Endothelial cell of hepatic sinusoid (primary cell): ENCODE measurements at regions not wholly inside any gene's neighbourhood (a gene's known extent, or its start where the extent isn't known, plus 50 kb on each side); places are given as distances from the start of the nearest gene placed in this dataset.

Experiments
- in situ Hi-C: cut with HindIII; loops from 2 replicates; pipeline ENCODE4 v1.10.0; 2017; ENCODE audit warnings: low sequenced_read_pairs

- in situ Hi-C loops: no loop called here
These were observed 279.3 kb downstream of the BMP7 start for GRCh38 chr20:56986931-56987720.

- in situ Hi-C loops: no loop called here
These were observed 278.5 kb downstream of the BMP7 start for GRCh38 chr20:56987986-56988385.

- in situ Hi-C loops: no loop called here
These were observed 278.0 kb downstream of the BMP7 start for GRCh38 chr20:56988446-56988845.

GRCh38 chr20:56989516-56989915 lies 276.9 kb downstream of the BMP7 start:
- in situ Hi-C loops: no loop called here

GRCh38 chr20:56993020-56993559 lies 273.4 kb downstream of the BMP7 start:
- in situ Hi-C loops: no loop called here

- in situ Hi-C loops: no loop called here
These were observed 272.4 kb downstream of the BMP7 start for GRCh38 chr20:56994006-56994405.

GRCh38 chr20:56995149-56995548 lies 271.3 kb downstream of the BMP7 start:
- in situ Hi-C loops: loop anchor here (5.0 kb wide), 1 partner anchor 53 kb away; no protein-coding TSS in a partner anchor

GRCh38 chr20:56995635-56996075 lies 270.8 kb downstream of the BMP7 start:
- in situ Hi-C loops: loop anchor here (5.0 kb wide), 1 partner anchor 53 kb away; no protein-coding TSS in a partner anchor

- in situ Hi-C loops: loop anchor here (5.0 kb wide), 1 partner anchor 54 kb away; no protein-coding TSS in a partner anchor
These were observed 269.9 kb downstream of the BMP7 start for GRCh38 chr20:56996533-56996932.

GRCh38 chr20:56998438-56998837 lies 268.0 kb downstream of the BMP7 start:
- in situ Hi-C loops: loop anchor here (5.0 kb wide), 1 partner anchor 56 kb away; no protein-coding TSS in a partner anchor

GRCh38 chr20:57000441-57000968 lies 265.9 kb downstream of the BMP7 start:
- in situ Hi-C loops: no loop called here

GRCh38 chr20:57001126-57001767 lies 265.2 kb downstream of the BMP7 start:
- in situ Hi-C loops: no loop called here

- in situ Hi-C loops: no loop called here
These were observed 264.3 kb downstream of the BMP7 start for GRCh38 chr20:57002066-57002570.

- in situ Hi-C loops: no loop called here
These were observed 263.4 kb downstream of the BMP7 start for GRCh38 chr20:57003012-57003411.

GRCh38 chr20:57004416-57004815 lies 262.0 kb downstream of the BMP7 start:
- in situ Hi-C loops: no loop called here

- in situ Hi-C loops: no loop called here
These were observed 261.2 kb downstream of the BMP7 start for GRCh38 chr20:57004951-57005933.

- in situ Hi-C loops: no loop called here
These were observed 259.9 kb downstream of the BMP7 start for GRCh38 chr20:57006411-57007170.

- in situ Hi-C loops: no loop called here
These were observed 259.3 kb downstream of the BMP7 start for GRCh38 chr20:57007171-57007540.

GRCh38 chr20:57008217-57008616 lies 258.2 kb downstream of the BMP7 start:
- in situ Hi-C loops: no loop called here
